IMR-90 (cell line): ENCODE measurements at regions not wholly inside any gene's neighbourhood (a gene's known extent, or its start where the extent isn't known, plus 50 kb on each side); places are given as distances from the start of the nearest gene placed in this dataset.

Source experiments
- ATAC-seq: fragments of 200-7000 bp; cut with Tn5 transposase; 2 replicates; pipeline ENCODE4 v1.9.1; 2020; ENCODE audit warnings: low read depth, mild to moderate bottlenecking, moderate library complexity
- BruUV-seq: library from RNA; stranded (reverse); fragments of 400-500 nt; replicated peaks from 2 replicates; lab custom pipeline; 2021; lab: Mats Ljungman, UMichigan
- CTCF ChIA-PET: fragments of 300-600 bp; formaldehyde crosslinking; extraction: SDS; loops from one replicate; lab custom pipeline; 2021; ENCODE audit warnings: antibody characterized with exemption; lab: Yijun Ruan, JAX
- POLR2A ChIA-PET: fragments of 300-600 bp; sonication (Branson Sonifier 250); formaldehyde crosslinking; loops from one replicate; lab custom pipeline; 2022; ENCODE audit warnings: antibody characterized with exemption; ENCODE audit not compliant: unreplicated experiment; lab: Charles Lee
- DNase-seq: peaks from one replicate; pipeline ENCODE4 v3.0.0; 2013
- H2AFZ ChIP-seq: replicated peaks from 2 replicates; pipeline ENCODE3; 2013; ENCODE audit warnings: low read length, mild to moderate bottlenecking; ENCODE audit not compliant: poor library complexity
- H2AK5ac ChIP-seq: 2 replicates; pipeline ENCODE4 v1.6.1; 2013; ENCODE audit warnings: low read depth, low read length, inconsistent platforms
- H2AK9ac ChIP-seq: replicated peaks from 2 replicates; pipeline ENCODE3; 2013; ENCODE audit warnings: mild to moderate bottlenecking, low read depth, low read length, moderate library complexity; ENCODE audit not compliant: poor library complexity
- H2BK120ac ChIP-seq: 2 replicates; pipeline ENCODE4 v1.6.1; 2013; ENCODE audit warnings: low read depth, low read length, inconsistent platforms
- H2BK15ac ChIP-seq: 3 replicates; pipeline ENCODE4 v1.6.1; 2013; ENCODE audit warnings: low read depth, low read length, inconsistent platforms
- H2BK20ac ChIP-seq: 2 replicates; pipeline ENCODE4 v1.6.1; 2013; ENCODE audit warnings: low read depth, mild to moderate bottlenecking, inconsistent platforms, low read length, moderate library complexity
- H2BK5ac ChIP-seq: 2 replicates; pipeline ENCODE4 v1.6.1; 2013; ENCODE audit warnings: mild to moderate bottlenecking, low read depth, low read length, inconsistent platforms; ENCODE audit not compliant: poor library complexity, severe bottlenecking
- H3K14ac ChIP-seq: replicated peaks from 2 replicates; pipeline ENCODE4 v1.6.1; 2013; ENCODE audit warnings: low read depth, low read length, inconsistent platforms
- H3K18ac ChIP-seq: 2 replicates; pipeline ENCODE4 v1.6.1; 2013; ENCODE audit warnings: low read depth, low read length, control low read depth
- H3K23ac ChIP-seq: 2 replicates; pipeline ENCODE4 v1.6.1; 2013; ENCODE audit warnings: low read depth, low read length, inconsistent platforms
- H3K27ac ChIP-seq: 2 replicates; pipeline ENCODE4 v1.5.1; 2013; ENCODE audit warnings: mild to moderate bottlenecking, control low read depth, low read length; ENCODE audit not compliant: insufficient read depth
- H3K27me3 ChIP-seq: 2 replicates; pipeline ENCODE4 v1.6.1; 2013; ENCODE audit warnings: low read length; ENCODE audit not compliant: control insufficient read depth, insufficient read depth
- H3K36me3 ChIP-seq: 2 replicates; pipeline ENCODE4 v1.6.1; 2013; ENCODE audit warnings: low read length, mixed read lengths; ENCODE audit not compliant: control insufficient read depth, insufficient read depth
- H3K4ac ChIP-seq: 2 replicates; pipeline ENCODE4 v1.6.1; 2013; ENCODE audit warnings: low read depth, low read length, inconsistent platforms
- H3K4me1 ChIP-seq: 2 replicates; pipeline ENCODE4 v1.6.1; 2013; ENCODE audit warnings: low read length, mixed read lengths; ENCODE audit not compliant: control insufficient read depth, insufficient read depth
- H3K4me2 ChIP-seq: 2 replicates; pipeline ENCODE4 v1.6.1; 2013; ENCODE audit warnings: low read depth, mild to moderate bottlenecking, control low read depth, low read length, moderate library complexity
- H3K4me3 ChIP-seq: 2 replicates; pipeline ENCODE4 v1.5.1; 2013; ENCODE audit warnings: low read depth, mild to moderate bottlenecking, control low read depth, low read length, moderate library complexity; ENCODE audit not compliant: insufficient read depth
- H3K56ac ChIP-seq: 2 replicates; pipeline ENCODE4 v1.6.1; 2013; ENCODE audit warnings: low read length, inconsistent platforms; ENCODE audit not compliant: insufficient read depth; ENCODE audit errors: extremely low read depth
- H3K79me1 ChIP-seq, 2 experiments: 2 replicates each; pipeline ENCODE4 v1.6.1; 2013; ENCODE audit warnings: low read length in 2 of 2, inconsistent platforms in 1 of 2, low read depth in 1 of 2
- H3K9ac ChIP-seq: 2 replicates; pipeline ENCODE4 v1.6.1; 2013; ENCODE audit warnings: low read depth, low read length, control low read depth
- H3K9me1 ChIP-seq: 2 replicates; pipeline ENCODE4 v1.6.1; 2013; ENCODE audit warnings: low read length, inconsistent platforms; ENCODE audit not compliant: insufficient read depth
- H3K9me3 ChIP-seq: 2 replicates; pipeline ENCODE4 v1.6.1; 2013; ENCODE audit warnings: low read length; ENCODE audit not compliant: control insufficient read depth, insufficient read depth
- H4K20me1 ChIP-seq: 2 replicates; pipeline ENCODE4 v1.6.1; 2013; ENCODE audit warnings: low read length, inconsistent platforms; ENCODE audit not compliant: insufficient read depth
- H4K5ac ChIP-seq: 2 replicates; pipeline ENCODE4 v1.6.1; 2013; ENCODE audit warnings: mild to moderate bottlenecking, low read depth, low read length, control low read depth
- H4K8ac ChIP-seq, 2 experiments: 2 replicates each; pipeline ENCODE4 v1.6.1; 2013; ENCODE audit warnings: low read depth in 2 of 2, low read length in 2 of 2, control low read depth in 1 of 2, inconsistent platforms in 1 of 2
- H4K91ac ChIP-seq: 2 replicates; pipeline ENCODE4 v1.6.1; 2013; ENCODE audit warnings: low read depth, low read length, inconsistent platforms; ENCODE audit not compliant: insufficient read depth
- BHLHE40 ChIP-seq: fragments of 150-350 bp; IDR thresholded peaks from 2 replicates; pipeline ENCODE4 v1.6.1; 2016; ENCODE audit warnings: mild to moderate bottlenecking, low read depth, low read length
- ELK1 ChIP-seq: fragments of 150-350 bp; IDR thresholded peaks from 2 replicates; pipeline ENCODE4 v1.6.1; 2016; ENCODE audit warnings: low read depth, mild to moderate bottlenecking, low read length, moderate library complexity, borderline replicate concordance
- NFE2L2 ChIP-seq: fragments of 150-350 bp; IDR thresholded peaks from 2 replicates; pipeline ENCODE4 v1.6.1; 2016; ENCODE audit warnings: low read depth, mild to moderate bottlenecking, low read length
- POLR2A ChIP-seq: IDR thresholded peaks from 2 replicates; pipeline ENCODE4 v1.6.1; 2012; ENCODE audit warnings: mild to moderate bottlenecking, low read depth, low read length
- SMC3 ChIP-seq: fragments of 150-350 bp; IDR thresholded peaks from 2 replicates; pipeline ENCODE4 v1.6.1; 2016; ENCODE audit warnings: low read depth, mild to moderate bottlenecking, antibody characterized with exemption, low read length, moderate library complexity
- WGBS, 2 experiments: methylation state at CpG; one replicate each; pipeline versions ENCODE4 v1.1.5 to v1.1.7; 2013; ENCODE audit warnings: missing lambda C conversion rate in 2 of 2; ENCODE audit not compliant: insufficient read length in 1 of 2; ENCODE audit errors: extremely low coverage in 2 of 2; 5-methylcytosine and 5-hydroxymethylcytosine counted together
- dilution Hi-C: fragments of 300-500 bp; cut with HindIII; formaldehyde crosslinking; loops from one replicate; pipeline ENCODE4 v1.14.3; 2018; ENCODE audit warnings: low sequenced_read_pairs; ENCODE audit not compliant: unreplicated experiment
- in situ Hi-C: fragments of 300-500 bp; cut with MboI; formaldehyde crosslinking; loops from 3 replicates; pipeline ENCODE4 v1.14.3; 2019; ENCODE audit warnings: low sequenced_read_pairs, inconsistent platforms, mixed read lengths
- intact Hi-C: fragments of 100-400 bp; cut with micrococcal nuclease; formaldehyde crosslinking; loops from 2 replicates; pipeline ENCODE4 v1.10.0; 2022

DNA sequence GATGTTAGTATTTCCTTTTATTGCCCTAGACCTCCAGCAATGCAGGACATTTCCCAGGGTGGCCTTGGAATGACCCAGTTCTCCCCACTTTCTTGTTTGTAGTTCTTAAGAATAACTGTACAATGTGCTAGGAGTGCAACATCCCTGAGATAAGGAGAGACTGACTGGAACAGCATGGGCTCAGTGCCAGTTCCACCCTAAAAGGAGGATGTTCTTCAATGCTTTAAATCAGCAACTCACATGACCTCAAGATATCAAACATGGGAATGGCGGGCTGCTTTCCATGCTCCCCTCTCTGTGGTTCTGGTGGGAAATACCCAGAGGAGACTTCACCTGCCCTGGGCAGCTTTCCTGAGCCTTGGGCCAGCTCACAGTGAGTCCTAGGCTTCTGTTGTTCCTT, 766.9 kb upstream of the FBXO33 start:
- Histone ChIP-seq H2BK15ac (no peak overlapping the region), H3K4ac (no peak overlapping the region), H2BK20ac (no peak overlapping the region), H2AFZ (no peak overlapping the region), H2AK9ac (no peak overlapping the region), H3K14ac (no peak overlapping the region), H2AK5ac (no peak overlapping the region), H4K8ac (no peak overlapping the region), H4K91ac (no peak overlapping the region), H3K4me3 (no peak overlapping the region), H3K79me1 (no peaks in the 10 kb centered on the region), H3K27ac (no peak overlapping the region), H3K56ac (no peak overlapping the region), H3K4me2 (no peak overlapping the region), H3K4me1 (no peaks in the 10 kb centered on the region), H3K36me3 (no peaks in the 10 kb centered on the region), H3K18ac (no peak overlapping the region), H2BK120ac (no peak overlapping the region), H3K23ac (no peak overlapping the region), H2BK5ac (no peak overlapping the region), H3K27me3 (no peaks in the 10 kb centered on the region), H3K9me1 (no peaks in the 10 kb centered on the region), H3K9ac (no peak overlapping the region), H4K20me1 (no peaks in the 10 kb centered on the region), H3K9me3 (peaks cover 14% of the 10 kb centered on the region; the same call in 1 of the 2 replicates), H4K5ac (no peak overlapping the region)
- DNase-seq (no peak), ATAC-seq (no peak)
- TF ChIP-seq SMC3 (no peak), NFE2L2 (no peak), POLR2A (no peak), ELK1 (no peak), BHLHE40 (no peak)
- ChIA-PET POLR2A (no interaction called here), CTCF (no interaction called here)
- intact Hi-C loops = no loop called here
- dilution Hi-C loops = no loop called here
- no TSS peak for BruUV-seq
- WGBS, 2 experiments = no CpG with 5 or more reads among the region's 1 CpG
- in situ Hi-C loops = no loop called here
